HG02981 (cell line): ENCODE measurements at regions not wholly inside any gene's neighbourhood (a gene's known extent, or its start where the extent isn't known, plus 50 kb on each side); places are given as distances from the start of the nearest gene placed in this dataset.

Experiments
- ATAC-seq: cut with Tn5 transposase; IDR thresholded peaks from one replicate; pipeline ENCODE4 v1.9.1; 2021; ENCODE audit warnings: mild to moderate bottlenecking, moderate library complexity; ENCODE audit not compliant: unreplicated experiment

DNA sequence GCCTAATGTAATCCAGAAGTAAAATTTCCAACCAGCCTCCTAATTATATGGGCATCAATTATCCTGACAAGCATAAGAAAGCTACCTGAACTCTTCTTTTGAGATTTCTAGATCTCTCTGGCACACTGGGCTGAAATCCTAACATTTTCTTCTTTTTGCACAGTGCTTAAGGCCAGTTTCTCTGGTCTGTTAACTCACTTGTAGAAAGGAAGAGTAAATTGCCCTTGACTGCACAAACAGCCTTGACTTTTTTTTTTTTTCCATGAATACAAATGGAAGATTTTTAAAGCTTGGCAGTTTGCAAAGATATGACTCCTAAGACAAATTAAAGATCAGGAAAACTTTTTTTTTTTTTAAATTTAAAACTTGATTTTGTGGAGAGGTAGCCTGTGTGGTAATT lies 291.2 kb upstream of the MON1B start:
- no peak for ATAC-seq

GRCh38 chr16:76900285-76901263 lies 290.4 kb upstream of the MON1B start:
- no peak for ATAC-seq

GRCh38 chr16:76906552-76906951 lies 284.4 kb upstream of the MON1B start:
- ATAC-seq, result no peak

DNA sequence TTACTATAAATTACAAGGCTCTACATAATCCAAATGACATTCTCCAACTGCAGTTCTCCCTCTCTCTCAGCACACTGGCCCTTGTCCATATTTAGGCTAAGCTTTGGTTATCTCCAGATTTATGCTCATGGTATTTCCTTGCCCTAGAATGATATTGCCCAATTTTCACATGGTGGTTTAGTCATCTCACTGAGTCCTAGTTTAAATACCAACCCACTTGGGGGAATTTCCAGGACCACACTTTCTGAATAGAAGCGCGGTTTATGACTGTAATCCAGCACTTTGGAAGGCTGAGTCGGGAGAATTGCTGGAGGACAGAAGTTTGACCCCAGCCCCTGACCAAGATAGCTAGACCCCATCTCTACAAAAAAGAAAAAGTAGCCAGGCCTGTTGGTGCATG lies 280.1 kb upstream of the MON1B start:
- ATAC-seq, result no peak

DNA sequence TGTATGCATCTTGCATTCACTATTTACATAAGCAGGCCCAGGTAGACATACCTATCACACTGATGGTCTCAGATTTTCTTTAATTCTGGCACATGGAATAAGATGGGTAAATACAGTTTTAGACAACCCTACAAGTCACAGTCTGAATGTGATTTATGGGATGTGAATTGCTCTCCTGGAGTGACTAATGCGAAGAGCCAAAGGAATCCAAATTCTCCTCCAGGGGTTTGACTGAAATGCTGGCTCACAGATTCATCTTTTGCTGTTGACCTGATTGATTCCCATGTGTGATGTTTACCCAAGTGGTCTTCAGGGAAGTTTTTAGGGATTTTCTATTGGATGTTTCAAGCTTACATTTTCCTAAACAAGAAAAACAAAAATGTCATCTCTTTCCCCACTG lies 277.9 kb upstream of the MON1B start:
- ATAC-seq, result no peak

GRCh38 chr16:76926042-76926441 lies 264.9 kb upstream of the MON1B start:
- ATAC-seq, result no peak

- ATAC-seq, result no peak
Observed at GRCh38 chr16:76926595-76926994, 264.4 kb upstream of the MON1B start.

GRCh38 chr16:76931186-76931585 lies 259.8 kb upstream of the MON1B start:
- ATAC-seq, result no peak

- peak; percentile 48 for ATAC-seq
Observed at GRCh38 chr16:76932541-76933211, 258.3 kb upstream of the MON1B start.

GRCh38 chr16:76940251-76940650 lies 250.7 kb upstream of the MON1B start:
- no peak for ATAC-seq

DNA sequence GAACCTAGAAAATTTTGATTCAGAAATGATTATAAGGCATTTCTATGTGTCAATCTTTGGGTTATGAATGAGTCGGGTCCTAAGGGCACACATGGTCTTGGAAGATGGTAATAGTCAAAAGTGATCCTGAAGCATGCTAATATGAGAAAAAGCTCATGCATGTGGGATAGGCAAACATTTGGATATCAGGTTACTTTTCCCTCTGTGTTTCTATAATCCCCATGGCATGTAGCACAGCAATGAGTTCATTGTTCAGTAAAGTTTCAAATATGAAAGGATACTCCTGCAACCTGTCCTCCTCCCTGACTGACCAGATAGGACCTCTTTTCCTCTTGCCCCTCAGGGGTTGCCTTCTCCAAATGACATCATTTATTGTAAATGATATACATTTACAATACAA lies 249.9 kb upstream of the MON1B start:
- ATAC-seq, result no peak

GRCh38 chr16:76942089-76942488 lies 248.9 kb upstream of the MON1B start:
- no peak for ATAC-seq

GRCh38 chr16:76943921-76944320 lies 247.1 kb upstream of the MON1B start:
- ATAC-seq, result no peak

DNA sequence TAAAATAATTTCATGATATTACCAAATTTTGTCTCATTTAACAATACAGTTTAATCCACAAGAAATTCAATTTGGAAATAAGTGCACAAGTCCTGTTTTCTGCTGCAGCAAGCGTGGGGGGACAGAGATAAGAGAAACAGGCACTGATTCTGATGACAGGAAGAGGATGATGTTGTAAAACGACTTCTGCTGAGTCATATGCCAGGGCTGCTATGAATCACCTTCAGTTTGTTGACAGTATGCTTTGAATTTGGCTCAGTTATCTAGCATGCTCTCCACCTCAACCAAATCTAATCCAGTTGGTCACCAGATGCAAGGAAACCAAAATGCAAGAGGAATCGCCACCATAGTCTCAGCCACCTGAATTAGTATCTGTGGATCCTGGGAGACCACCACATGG lies 244.1 kb upstream of the MON1B start:
- ATAC-seq, result no peak

DNA sequence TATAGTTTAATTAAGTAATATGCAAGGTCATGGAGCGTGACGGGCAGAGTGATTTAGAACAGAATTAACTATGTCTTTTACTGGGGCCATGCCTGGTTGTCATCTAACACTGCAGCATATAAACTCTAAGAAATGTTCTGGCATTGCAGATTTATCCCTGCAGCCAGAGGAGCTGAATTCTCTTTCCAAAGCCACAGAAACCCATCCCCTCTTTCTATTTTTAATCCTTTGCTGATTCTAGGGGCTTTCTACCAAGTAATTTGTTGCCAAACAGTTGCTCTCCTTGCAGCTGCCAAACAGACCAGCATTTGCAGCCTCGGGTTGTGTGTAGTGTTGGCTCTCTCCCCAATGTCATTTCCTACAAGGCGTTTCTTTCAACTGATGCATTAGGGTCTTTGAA lies 243.2 kb upstream of the MON1B start:
- ATAC-seq, result no peak

DNA sequence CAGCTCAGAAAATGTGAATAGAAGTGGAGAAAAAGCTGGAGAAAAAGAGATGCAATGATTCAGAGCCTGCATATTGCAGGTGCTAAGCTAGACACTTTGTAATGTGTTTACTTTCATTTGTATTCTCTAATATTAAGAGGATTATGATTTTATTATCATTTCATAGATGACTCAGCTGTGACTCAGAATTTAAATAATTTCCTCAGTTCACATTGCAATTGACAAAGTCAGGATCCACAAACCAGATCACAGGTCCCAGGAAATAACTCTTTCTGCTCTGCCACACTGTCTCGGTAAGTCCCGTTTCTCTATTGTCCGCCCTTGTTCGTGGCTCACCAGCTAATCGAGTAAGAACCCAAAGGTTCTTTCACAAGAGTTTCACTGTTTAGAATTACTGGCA lies 235.4 kb upstream of the MON1B start:
- no peak for ATAC-seq

GRCh38 chr16:76956394-76956793 lies 234.6 kb upstream of the MON1B start:
- ATAC-seq, result no peak

DNA sequence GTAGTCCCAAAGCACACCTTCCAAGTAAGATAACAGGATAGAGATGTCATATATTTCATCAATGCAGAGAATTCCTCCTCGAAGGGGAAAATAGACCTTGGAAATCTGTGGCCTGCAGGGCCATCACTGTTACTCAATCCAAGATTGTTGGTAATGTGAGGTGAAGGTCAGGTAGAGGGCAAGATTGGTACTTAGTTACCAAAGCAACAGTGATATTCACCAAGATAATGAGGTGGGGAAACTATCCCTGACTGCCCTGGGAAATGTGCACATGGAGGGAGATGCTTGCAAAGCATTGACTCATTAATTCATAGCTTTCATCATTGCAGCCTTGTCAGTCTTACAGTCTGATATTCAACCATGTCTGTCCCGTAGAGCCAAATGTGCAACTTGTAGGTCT lies 234.1 kb upstream of the MON1B start:
- no peak for ATAC-seq

DNA sequence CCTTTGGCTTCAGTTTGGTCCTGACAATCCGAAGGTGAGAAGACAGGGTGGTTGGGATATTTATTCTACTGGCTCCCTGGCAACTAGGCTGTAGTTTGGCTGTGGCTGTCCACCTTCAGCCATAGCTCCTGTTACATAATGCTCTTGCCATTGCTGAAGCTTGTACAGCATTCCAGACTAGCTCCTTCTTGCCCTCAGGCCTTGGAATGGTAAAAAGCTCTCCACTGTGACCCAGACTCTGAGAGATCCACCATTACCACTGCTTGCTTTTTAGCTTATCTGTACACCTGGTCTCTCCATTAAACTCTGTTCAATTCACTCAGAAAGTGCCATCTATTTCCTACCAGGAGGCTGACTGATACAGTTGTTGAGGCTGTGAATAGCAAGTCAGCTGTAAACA lies 231.8 kb upstream of the MON1B start:
- no peak for ATAC-seq

DNA sequence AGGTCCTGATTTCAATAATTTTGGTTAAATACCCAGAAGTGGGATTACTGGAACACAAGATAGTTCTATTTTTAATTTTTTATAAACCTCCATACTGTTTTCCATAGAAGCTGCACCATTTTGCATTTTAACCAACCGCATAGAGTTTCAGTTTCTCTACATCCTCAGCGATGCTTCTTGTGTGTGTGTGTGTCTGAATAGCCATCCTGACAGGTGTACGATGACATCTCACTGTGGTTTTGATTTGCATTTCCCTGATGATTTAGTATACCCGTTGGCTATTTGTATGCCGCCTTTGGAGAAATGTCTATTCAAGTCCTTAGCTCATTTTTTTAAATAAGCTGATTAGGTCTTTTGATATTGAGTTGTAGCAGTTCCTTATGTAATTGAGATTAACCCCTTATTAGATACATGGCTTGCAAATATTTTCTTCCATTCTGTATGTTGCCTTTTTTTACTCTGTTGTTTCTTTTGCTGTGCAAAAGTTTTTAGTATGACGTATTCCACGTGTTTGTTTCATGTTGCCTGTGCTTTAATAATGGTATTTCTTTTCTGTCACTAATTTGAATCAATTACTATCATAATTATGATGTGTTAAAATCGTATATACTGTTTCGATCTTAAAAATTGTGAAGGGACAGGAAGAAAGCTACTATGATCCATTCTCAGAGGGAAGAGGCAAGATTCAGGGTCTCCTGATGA lies 227.2 kb upstream of the MON1B start:
- ATAC-seq, result no peak

- no peak for ATAC-seq
Observed at GRCh38 chr16:76964464-76965154, 226.4 kb upstream of the MON1B start.
